MM.1S (cell line): ENCODE measurements at regions not wholly inside any gene's neighbourhood (a gene's known extent, or its start where the extent isn't known, plus 50 kb on each side); places are given as distances from the start of the nearest gene placed in this dataset.

Experiments used
- DNase-seq: peaks from one replicate; pipeline ENCODE4 v3.0.0-alpha.2; 2015
- H2AFZ ChIP-seq: fragments of 300-600 bp; sonication (generic); 2 replicates; pipeline ENCODE4 v1.6.0; 2016; ENCODE audit warnings: antibody characterized with exemption, low read length
- H3F3A ChIP-seq: fragments of 300-600 bp; sonication (generic); 2 replicates; pipeline ENCODE4 v1.6.1; 2016; ENCODE audit warnings: mild to moderate bottlenecking, antibody characterized with exemption, low read length, moderate library complexity, mixed read lengths; ENCODE audit not compliant: insufficient read depth
- H3K27ac ChIP-seq: fragments of 300-600 bp; sonication (generic); 2 replicates; pipeline ENCODE4 v1.5.1; 2016; ENCODE audit warnings: mild to moderate bottlenecking, low read length
- H3K27me3 ChIP-seq: fragments of 300-600 bp; sonication (generic); replicated peaks from 2 replicates; pipeline ENCODE4 v1.6.0; 2016; ENCODE audit warnings: low read length; ENCODE audit not compliant: insufficient read depth
- H3K36me3 ChIP-seq: fragments of 300-600 bp; sonication (generic); replicated peaks from 2 replicates; pipeline ENCODE4 v1.6.1; 2016; ENCODE audit warnings: mild to moderate bottlenecking, low read length, mixed read lengths; ENCODE audit not compliant: insufficient read depth
- H3K4me1 ChIP-seq: fragments of 300-600 bp; sonication (generic); 2 replicates; pipeline ENCODE4 v1.6.1; 2016; ENCODE audit warnings: low read length, mixed read lengths
- H3K4me2 ChIP-seq: fragments of 300-600 bp; sonication (generic); 2 replicates; pipeline ENCODE4 v1.6.0; 2016; ENCODE audit warnings: low read depth, low read length
- H3K4me3 ChIP-seq: fragments of 300-600 bp; sonication (generic); 2 replicates; pipeline ENCODE4 v1.5.1; 2016; ENCODE audit warnings: low read length, mixed read lengths
- H3K79me2 ChIP-seq: fragments of 300-600 bp; sonication (generic); 2 replicates; pipeline ENCODE4 v1.6.1; 2016; ENCODE audit warnings: mixed run types, low read length, mixed read lengths
- H3K9ac ChIP-seq: fragments of 300-600 bp; sonication (generic); 2 replicates; pipeline ENCODE4 v1.6.1; 2016; ENCODE audit warnings: low read length, mixed read lengths
- H3K9me2 ChIP-seq: fragments of 300-600 bp; sonication (generic); replicated peaks from 2 replicates; pipeline ENCODE4 v1.6.1; 2016; ENCODE audit warnings: mild to moderate bottlenecking, low read length, mixed read lengths; ENCODE audit not compliant: insufficient read depth
- H3K9me3 ChIP-seq: fragments of 300-600 bp; sonication (generic); replicated peaks from 2 replicates; pipeline ENCODE4 v1.6.1; 2016; ENCODE audit warnings: mild to moderate bottlenecking, low read length, mixed read lengths; ENCODE audit not compliant: insufficient read depth
- H4K20me1 ChIP-seq: fragments of 300-600 bp; sonication (generic); 2 replicates; pipeline ENCODE4 v1.6.1; 2016; ENCODE audit warnings: mild to moderate bottlenecking, low read length, moderate library complexity, mixed read lengths; ENCODE audit not compliant: insufficient read depth
- CTCF ChIP-seq: fragments of 300-600 bp; sonication (generic); IDR thresholded peaks from 2 replicates; pipeline ENCODE4 v1.5.1; 2016; ENCODE audit warnings: antibody characterized with exemption, low read length, mixed read lengths
- EZH2 ChIP-seq: fragments of 300-600 bp; sonication (generic); optimal IDR thresholded peaks from 2 replicates; pipeline ENCODE3; 2017; ENCODE audit warnings: low read depth, mild to moderate bottlenecking, antibody characterized with exemption, low read length, mixed read lengths
- EZH2phosphoT487 ChIP-seq: fragments of 300-600 bp; sonication (generic); IDR thresholded peaks from 2 replicates; pipeline ENCODE4 v1.6.1; 2018; ENCODE audit warnings: antibody characterized with exemption, low read length

DNA sequence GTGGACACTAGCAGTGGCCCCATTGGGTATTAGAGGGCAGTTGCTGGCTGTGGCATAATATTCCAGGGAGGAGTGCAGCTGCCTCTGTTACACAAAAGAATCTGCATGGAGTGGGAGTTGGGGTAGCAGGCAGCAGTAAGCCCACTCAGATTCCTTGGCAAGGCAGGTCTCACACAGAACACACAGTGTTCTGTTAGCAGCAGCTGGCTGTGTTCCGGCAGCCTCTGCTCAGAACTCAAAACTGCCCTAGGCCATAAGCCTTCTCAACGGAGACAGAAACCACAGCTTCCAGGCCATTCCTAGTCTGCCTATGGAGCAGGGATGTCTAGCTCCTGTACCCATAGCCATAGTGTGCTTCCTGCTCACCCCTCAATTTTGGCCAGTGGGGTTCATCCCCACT, 1085.4 kb downstream of the SLC6A15 start:
- DNase-seq, result no peak
- H3K9ac ChIP-seq, result no peak overlapping the region
- no peak overlapping the region for H2AFZ ChIP-seq
- no peak overlapping the region for H3K27ac ChIP-seq
- no peaks in the 10 kb centered on the region for H3K36me3 ChIP-seq
- no peaks in the 10 kb centered on the region for H3K9me3 ChIP-seq
- no peaks in the 10 kb centered on the region for H3K79me2 ChIP-seq
- no peaks in the 10 kb centered on the region for H3K27me3 ChIP-seq
- H3K4me2 ChIP-seq, result no peak overlapping the region
- no peak overlapping the region for H3K4me3 ChIP-seq
- H3K4me1 ChIP-seq, result no peaks in the 10 kb centered on the region
- H3F3A ChIP-seq, result no peaks in the 10 kb centered on the region
- TF ChIP-seq EZH2, result no peak
- TF ChIP-seq CTCF, result no peak
- no peak for TF ChIP-seq EZH2phosphoT487
- no peaks in the 10 kb centered on the region for H4K20me1 ChIP-seq
- no peaks in the 10 kb centered on the region for H3K9me2 ChIP-seq

- DNase-seq, result peak; percentile 50
- no peak overlapping the region for H3K9ac ChIP-seq
- no peaks in the 10 kb centered on the region for H4K20me1 ChIP-seq
- H3K4me1 ChIP-seq, result no peaks in the 10 kb centered on the region
- H3K4me3 ChIP-seq, result no peak overlapping the region
- no peaks in the 10 kb centered on the region for H3K79me2 ChIP-seq
- TF ChIP-seq CTCF, result peak; percentile 81
- no peak for TF ChIP-seq EZH2
- no peaks in the 10 kb centered on the region for H3F3A ChIP-seq
- no peaks in the 10 kb centered on the region for H3K9me2 ChIP-seq
- no peaks in the 10 kb centered on the region for H3K36me3 ChIP-seq
- no peaks in the 10 kb centered on the region for H3K27me3 ChIP-seq
- H3K4me2 ChIP-seq, result no peak overlapping the region
- H3K9me3 ChIP-seq, result no peaks in the 10 kb centered on the region
- H2AFZ ChIP-seq, result no peak overlapping the region
- no peak overlapping the region for H3K27ac ChIP-seq
Measured at GRCh38 chr12:83826112-83826511, 1086.5 kb downstream of the SLC6A15 start.

- DNase-seq, result peak; percentile 87
Measured at GRCh38 chr12:83823386-83824045, 1089.1 kb downstream of the SLC6A15 start.

More at GRCh38 chr12:83823386-83824045, 1089.1 kb downstream of the SLC6A15 start:
- Histone ChIP-seq H3K27me3 (no peaks in the 10 kb centered on the region), H3K9me3 (no peaks in the 10 kb centered on the region), H3K9me2 (no peaks in the 10 kb centered on the region), H3K36me3 (no peaks in the 10 kb centered on the region), H3K4me1 (no peaks in the 10 kb centered on the region), H3K27ac (no peak overlapping the region), H3K9ac (no peak overlapping the region), H4K20me1 (no peaks in the 10 kb centered on the region), H3K4me3 (no peak overlapping the region), H3F3A (no peaks in the 10 kb centered on the region), H3K79me2 (no peaks in the 10 kb centered on the region), H3K4me2 (no peak overlapping the region), H2AFZ (peak overlapping the region; percentile 12; the same call in 1 of the 2 replicates)
- TF ChIP-seq EZH2phosphoT487 (no peak), CTCF (peak; percentile 90)
